A673 (cell line): ENCODE measurements at regions not wholly inside any gene's neighbourhood (a gene's known extent, or its start where the extent isn't known, plus 50 kb on each side); places are given as distances from the start of the nearest gene placed in this dataset.

Experiments
- BruUV-seq: library from RNA; stranded (reverse); fragments of 400-500 nt; replicated peaks from 2 replicates; lab custom pipeline; 2021; lab: Mats Ljungman, UMichigan
- CTCF ChIA-PET: fragments of 300-600 bp; sonication (Branson Sonifier 250); formaldehyde crosslinking; loops from one replicate; lab custom pipeline; 2022; ENCODE audit warnings: antibody characterized with exemption; lab: Charles Lee
- POLR2A ChIA-PET: fragments of 300-600 bp; sonication (Branson Sonifier 250); formaldehyde crosslinking; loops from one replicate; lab custom pipeline; 2022; ENCODE audit warnings: antibody characterized with exemption; ENCODE audit not compliant: low non-redundant PET; lab: Charles Lee
- DNase-seq: peaks from one replicate; pipeline ENCODE4 v3.0.0-alpha.2; 2015; ENCODE audit warnings: low spot score
- H3K27ac ChIP-seq: fragments of 200-600 bp; sonication (generic); 2 replicates; pipeline ENCODE4 v1.5.1; 2016; ENCODE audit warnings: mixed run types, low read depth, mild to moderate bottlenecking, mixed read lengths, antibody characterized with exemption, low read length; ENCODE audit not compliant: poor library complexity, severe bottlenecking
- H3K27me3 ChIP-seq: fragments of 200-600 bp; sonication (generic); replicated peaks from 2 replicates; pipeline ENCODE4 v1.6.1; 2017; ENCODE audit warnings: mixed run types, low read depth, mild to moderate bottlenecking, mixed read lengths, antibody characterized with exemption, low read length; ENCODE audit not compliant: insufficient read depth, poor library complexity
- H3K36me3 ChIP-seq: fragments of 200-600 bp; sonication (generic); 2 replicates; pipeline ENCODE4 v1.6.1; 2016; ENCODE audit warnings: mixed run types, mild to moderate bottlenecking, mixed read lengths, antibody characterized with exemption, low read length; ENCODE audit not compliant: insufficient read depth, poor library complexity, severe bottlenecking
- H3K4me1 ChIP-seq: fragments of 200-600 bp; sonication (generic); 2 replicates; pipeline ENCODE4 v1.6.1; 2017; ENCODE audit warnings: mixed run types, mild to moderate bottlenecking, mixed read lengths, antibody characterized with exemption, low read length; ENCODE audit not compliant: insufficient read depth, poor library complexity, severe bottlenecking
- H3K4me3 ChIP-seq: fragments of 200-600 bp; sonication (generic); 2 replicates; pipeline ENCODE4 v1.5.1; 2016; ENCODE audit warnings: low read depth, mixed run types, mild to moderate bottlenecking, mixed read lengths, low read length; ENCODE audit not compliant: poor library complexity, severe bottlenecking
- H3K9me3 ChIP-seq: fragments of 200-600 bp; sonication (generic); 2 replicates; pipeline ENCODE4 v1.6.1; 2016; ENCODE audit warnings: mixed run types, low read depth, mild to moderate bottlenecking, mixed read lengths, antibody characterized with exemption, low read length; ENCODE audit not compliant: poor library complexity, severe bottlenecking
- EZH2 ChIP-seq: fragments of 200-600 bp; sonication (generic); IDR thresholded peaks from 2 replicates; pipeline ENCODE4 v1.6.1; 2017; ENCODE audit warnings: borderline replicate concordance, low read depth, mild to moderate bottlenecking, mixed read lengths, antibody characterized with exemption, low read length; ENCODE audit not compliant: poor library complexity, severe bottlenecking
- intact Hi-C: fragments of 100-400 bp; cut with micrococcal nuclease; formaldehyde crosslinking; loops from one replicate; pipeline ENCODE4 v1.10.0; 2022; ENCODE audit not compliant: unreplicated experiment
- TF ChIP-seq, protein P1 (sequence below): fragments of 300-800, 200-600 bp; sonication (generic); conservative IDR thresholded peaks from 2 replicates; pipeline ENCODE4 v1.5.1; 2017; ENCODE audit warnings: low read depth, mild to moderate bottlenecking, antibody characterized with exemption, low read length, moderate library complexity, mixed read lengths

DNA sequence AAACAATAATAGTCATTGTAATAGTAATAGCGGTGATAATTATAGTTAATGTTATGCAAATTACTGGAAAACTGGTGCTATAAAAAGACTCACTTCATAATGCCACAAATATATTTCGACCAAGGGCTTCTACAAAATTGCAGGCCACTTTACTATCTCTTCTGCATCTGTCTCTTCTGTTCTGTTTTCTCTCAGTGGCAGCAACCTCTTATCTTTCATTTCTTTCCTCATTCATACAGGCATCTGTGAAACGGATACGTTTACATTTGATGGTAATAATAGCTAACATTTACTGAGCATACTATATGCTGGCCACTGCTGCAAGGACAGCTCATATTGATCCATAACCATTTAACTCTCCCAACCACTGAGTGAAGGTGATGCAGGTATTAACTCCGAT lies 537.4 kb upstream of the PFKP start:
- DNase-seq = no peak
- TF ChIP-seq, protein P1, sequence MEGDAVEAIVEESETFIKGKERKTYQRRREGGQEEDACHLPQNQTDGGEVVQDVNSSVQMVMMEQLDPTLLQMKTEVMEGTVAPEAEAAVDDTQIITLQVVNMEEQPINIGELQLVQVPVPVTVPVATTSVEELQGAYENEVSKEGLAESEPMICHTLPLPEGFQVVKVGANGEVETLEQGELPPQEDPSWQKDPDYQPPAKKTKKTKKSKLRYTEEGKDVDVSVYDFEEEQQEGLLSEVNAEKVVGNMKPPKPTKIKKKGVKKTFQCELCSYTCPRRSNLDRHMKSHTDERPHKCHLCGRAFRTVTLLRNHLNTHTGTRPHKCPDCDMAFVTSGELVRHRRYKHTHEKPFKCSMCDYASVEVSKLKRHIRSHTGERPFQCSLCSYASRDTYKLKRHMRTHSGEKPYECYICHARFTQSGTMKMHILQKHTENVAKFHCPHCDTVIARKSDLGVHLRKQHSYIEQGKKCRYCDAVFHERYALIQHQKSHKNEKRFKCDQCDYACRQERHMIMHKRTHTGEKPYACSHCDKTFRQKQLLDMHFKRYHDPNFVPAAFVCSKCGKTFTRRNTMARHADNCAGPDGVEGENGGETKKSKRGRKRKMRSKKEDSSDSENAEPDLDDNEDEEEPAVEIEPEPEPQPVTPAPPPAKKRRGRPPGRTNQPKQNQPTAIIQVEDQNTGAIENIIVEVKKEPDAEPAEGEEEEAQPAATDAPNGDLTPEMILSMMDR = no peak
- ChIA-PET POLR2A (no interaction called here), CTCF (no interaction called here)
- no peaks in the 10 kb centered on the region for H3K4me1 ChIP-seq
- no peaks in the 10 kb centered on the region for H3K36me3 ChIP-seq
- H3K4me3 ChIP-seq = no peak overlapping the region
- no TSS peak for BruUV-seq
- H3K27me3 ChIP-seq = peaks cover 79% of the 10 kb centered on the region
- no peak overlapping the region for H3K27ac ChIP-seq
- no peaks in the 10 kb centered on the region for H3K9me3 ChIP-seq
- intact Hi-C loops = no loop called here

DNA sequence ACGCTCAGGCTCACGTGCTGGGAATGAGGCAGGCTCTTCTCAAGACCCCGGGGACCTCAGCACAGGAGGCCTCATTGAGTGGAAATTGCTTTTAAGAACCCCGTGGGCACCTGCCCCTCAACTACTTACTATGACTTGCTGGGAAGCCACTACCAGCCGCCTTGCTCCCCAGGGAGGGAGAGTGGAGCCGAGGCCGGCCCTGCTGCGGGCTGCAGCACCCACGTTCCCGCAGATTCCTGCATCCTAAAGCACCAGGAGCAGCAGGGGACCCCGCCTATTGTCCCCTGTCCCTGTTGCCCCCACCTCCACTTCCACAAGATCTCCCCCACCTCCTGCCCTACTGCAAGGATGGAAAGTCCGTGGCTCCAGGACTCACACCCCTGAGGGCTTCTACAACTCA lies 541.6 kb upstream of the PFKP start:
- Histone ChIP-seq H3K4me3 (no peak overlapping the region), H3K4me1 (no peaks in the 10 kb centered on the region), H3K27ac (no peak overlapping the region), H3K27me3 (peaks cover 63% of the 10 kb centered on the region), H3K36me3 (no peaks in the 10 kb centered on the region), H3K9me3 (no peaks in the 10 kb centered on the region)
- BruUV-seq = no TSS peak
- POLR2A ChIA-PET = no interaction called here
- CTCF ChIA-PET = no interaction called here
- intact Hi-C loops = no loop called here
- TF ChIP-seq, protein P1 = no peak
- TF ChIP-seq EZH2 = no peak
- no peak for DNase-seq

DNA sequence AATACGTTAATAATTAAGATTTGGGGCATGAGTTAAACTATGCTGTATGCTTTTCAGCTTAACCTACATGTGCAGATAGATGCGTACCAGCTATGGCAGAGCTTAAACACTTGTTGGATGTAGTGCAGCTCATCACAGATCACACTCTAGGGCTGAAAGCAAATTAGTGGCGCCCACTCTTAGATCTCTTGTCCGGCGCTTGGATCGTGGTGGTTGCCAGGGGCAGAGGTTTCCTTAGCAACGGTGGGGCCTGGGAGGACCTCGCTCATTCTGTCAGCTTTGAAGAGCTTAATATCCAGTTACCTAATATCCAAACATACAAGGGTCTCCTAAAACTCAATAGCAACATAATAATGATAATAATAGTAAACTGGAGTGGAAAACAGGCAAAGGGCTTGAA lies 548.2 kb upstream of the PFKP start:
- no TSS peak for BruUV-seq
- Histone ChIP-seq H3K36me3 (no peaks in the 10 kb centered on the region), H3K27me3 (peaks cover 58% of the 10 kb centered on the region), H3K4me3 (no peak overlapping the region), H3K9me3 (no peaks in the 10 kb centered on the region), H3K4me1 (no peaks in the 10 kb centered on the region), H3K27ac (no peak overlapping the region)
- POLR2A ChIA-PET = no interaction called here
- no peak for DNase-seq
- intact Hi-C loops = no loop called here
- TF ChIP-seq, protein P1 = no peak
- no peak for TF ChIP-seq EZH2
- CTCF ChIA-PET = no interaction called here
